Activated CD8-positive, alpha-beta memory T cell treated with anti-CD3 and anti-CD28 coated beads, Interleukin-2, amount 50 U/mL, for 1 hour (primary cell): ENCODE measurements at regions not wholly inside any gene's neighbourhood (a gene's known extent, or its start where the extent isn't known, plus 50 kb on each side); places are given as distances from the start of the nearest gene placed in this dataset.

Experiments
- DNase-seq: peaks from one replicate; pipeline ENCODE4 v3.0.0-alpha.2; 2020; ENCODE audit errors: extremely low read depth

DNA sequence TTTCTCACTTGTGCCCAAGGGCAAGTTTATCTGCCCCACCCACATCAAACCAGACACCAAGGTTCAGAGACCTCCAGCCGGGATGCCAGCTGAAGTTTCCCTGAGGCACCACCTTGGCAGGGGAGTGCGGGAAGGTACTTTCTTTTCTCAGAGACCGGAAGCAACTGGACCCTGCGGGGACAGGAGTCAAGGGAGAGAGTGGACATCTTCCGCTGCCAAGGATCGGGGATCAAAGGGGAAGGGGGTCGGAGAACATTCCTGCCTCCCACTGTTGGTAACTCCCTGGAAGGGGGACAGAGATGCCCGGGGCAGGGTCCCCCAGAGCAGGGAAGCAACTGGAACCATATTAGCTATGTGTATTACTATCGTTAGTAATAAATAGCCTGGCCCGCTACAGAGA, 161.8 kb downstream of the DICER1 start:
- no peak for DNase-seq

DNA sequence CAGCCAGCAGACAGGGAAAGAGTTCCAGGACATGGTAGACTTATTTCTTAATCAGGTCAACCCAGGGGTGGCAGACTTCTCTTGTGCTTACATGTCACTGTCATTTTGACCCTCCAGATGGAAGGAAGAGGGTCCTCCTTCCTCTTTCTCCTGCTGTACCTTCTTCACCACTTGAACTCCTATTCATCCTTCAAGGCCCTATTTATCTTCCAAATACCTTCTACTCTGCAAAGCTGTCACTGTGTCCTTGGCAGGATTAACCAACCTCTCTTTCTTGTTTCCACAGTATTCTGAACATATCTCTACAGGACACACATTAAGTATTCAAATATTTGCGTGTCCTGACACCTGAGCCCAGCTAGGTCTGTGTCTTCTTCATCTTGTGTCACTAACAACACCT, 163.1 kb downstream of the DICER1 start:
- DNase-seq = no peak

DNA sequence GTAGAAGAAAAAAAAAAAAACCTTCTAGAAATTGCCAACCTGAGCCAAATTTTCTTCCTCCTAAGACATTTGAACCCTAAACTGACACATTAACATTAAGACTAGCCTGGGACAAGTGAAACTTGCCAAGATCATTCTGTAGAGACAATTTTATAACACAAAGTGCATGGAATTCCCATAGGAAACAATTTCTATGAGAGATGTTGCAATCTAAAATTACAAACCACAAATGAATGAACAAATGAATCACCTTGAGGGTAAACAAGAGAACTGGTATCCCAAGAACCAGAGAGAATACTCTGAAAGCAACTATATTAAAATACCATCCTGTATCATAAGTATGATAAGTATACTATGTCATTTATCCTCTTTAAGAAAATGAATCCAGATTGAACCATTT, 165.3 kb downstream of the DICER1 start:
- DNase-seq = no peak

DNA sequence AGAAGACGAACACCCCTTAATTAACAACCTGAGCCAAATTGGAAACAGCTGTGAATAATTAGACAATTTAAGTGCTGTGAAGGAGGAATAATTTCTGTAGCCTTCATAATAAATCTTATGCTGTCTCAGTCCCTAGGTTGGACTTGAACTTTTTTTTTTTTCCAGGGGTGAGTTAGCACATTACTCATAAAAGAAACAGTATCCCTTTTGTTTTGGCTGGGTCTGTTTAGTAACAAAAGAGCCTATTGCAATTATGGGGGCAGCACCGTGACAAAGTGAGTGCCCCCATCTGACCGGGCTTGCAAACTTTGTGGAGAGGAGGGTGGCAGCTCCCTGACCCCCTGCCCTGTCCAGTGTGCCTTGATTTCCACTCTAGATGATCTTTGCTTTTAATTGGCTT, 167.4 kb downstream of the DICER1 start:
- no peak for DNase-seq

DNA sequence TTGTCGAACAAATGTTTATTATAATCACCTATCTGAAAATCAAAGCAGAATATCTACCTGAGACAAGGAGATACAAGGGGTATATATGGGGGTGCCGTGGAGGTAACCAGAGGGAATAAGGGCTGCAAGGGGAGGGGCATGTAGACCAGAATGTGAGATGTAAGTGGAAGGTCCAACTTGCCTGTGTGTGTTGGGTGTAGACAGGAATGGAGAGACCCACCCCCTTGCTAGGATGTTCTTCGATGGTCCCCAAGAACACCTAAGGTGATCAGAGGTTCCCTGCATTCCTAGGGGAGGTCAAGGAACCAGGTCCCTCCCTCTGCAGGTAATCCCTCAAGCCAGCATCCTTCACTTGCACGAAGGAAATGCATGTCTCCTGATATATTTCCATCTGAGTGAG, 167.9 kb downstream of the DICER1 start:
- no peak for DNase-seq

DNA sequence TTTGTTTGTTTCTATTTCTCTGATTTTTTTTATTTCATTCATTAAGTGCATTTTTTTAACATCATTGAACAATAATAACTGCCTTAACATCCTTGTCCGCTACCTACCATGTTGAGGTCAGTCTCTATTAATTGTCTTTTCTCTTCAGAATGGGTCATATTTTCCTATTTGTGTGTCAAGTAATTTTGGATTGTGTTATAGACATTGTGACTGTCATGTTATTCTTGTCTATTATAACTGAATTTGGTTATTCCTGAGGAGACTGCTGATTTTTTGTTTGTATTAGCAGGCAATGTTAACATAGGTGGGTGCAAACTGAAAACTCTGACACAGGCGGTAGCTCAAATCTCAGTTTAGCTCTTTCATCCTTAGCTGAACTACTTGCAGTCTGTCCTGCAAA, 169.9 kb downstream of the DICER1 start:
- no peak for DNase-seq

DNA sequence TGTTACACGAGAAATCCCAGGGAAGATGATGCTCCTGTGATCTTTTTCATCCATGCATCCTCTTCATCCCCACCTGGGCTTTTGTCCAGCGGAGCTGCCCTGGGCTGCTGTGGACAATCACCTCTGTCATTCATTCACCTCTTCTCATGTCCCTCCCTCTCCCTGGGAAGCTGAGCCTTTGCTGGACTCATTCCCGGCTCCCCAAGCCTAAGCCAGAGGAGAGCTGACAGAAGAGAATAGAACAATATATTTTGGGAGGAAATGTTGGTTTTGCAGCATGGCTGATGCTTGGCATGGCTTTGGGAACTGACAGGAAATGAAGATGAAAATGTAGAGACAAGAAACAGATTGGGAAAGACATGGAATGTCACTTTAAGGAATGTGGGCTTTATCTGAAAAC, 177.4 kb downstream of the DICER1 start:
- DNase-seq = no peak

DNA sequence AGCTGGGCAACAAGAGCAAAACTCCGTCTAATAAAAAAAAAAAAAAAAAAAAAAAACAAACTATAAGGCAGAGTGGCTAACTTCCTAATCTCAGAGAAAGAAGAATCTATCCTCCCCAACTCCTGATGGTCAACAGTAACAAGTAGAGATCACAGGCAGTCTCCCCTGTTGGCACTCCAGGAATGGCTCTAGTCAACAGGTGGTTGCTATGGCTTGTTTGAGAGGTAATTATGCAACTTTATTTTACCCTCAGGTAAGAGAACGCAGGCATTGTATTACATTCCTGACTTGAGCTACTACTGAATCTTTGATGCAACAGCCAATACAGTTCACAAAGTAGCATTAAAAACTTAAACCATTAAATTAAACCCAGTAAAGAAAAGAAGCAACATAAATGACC, 180.3 kb downstream of the DICER1 start:
- DNase-seq = no peak

DNA sequence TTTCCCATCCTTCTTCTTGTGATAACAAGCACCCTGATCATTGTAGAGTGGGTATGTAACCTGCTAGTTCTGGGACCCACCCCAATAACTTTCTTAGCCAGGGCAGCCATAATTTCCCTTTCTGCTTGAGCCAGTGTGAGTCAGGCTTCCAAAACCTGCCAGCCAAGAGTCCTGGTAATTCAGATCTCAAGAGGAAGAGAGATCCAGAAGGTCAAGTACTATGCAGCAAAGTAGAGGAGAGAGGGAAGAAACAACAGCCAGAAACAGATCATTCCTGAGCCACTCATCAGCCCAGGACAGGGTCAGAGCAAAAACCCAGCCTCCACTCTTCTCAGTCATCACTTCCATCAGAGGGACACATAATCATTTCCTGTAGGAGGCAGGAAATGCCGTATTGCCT, 182.0 kb downstream of the DICER1 start:
- DNase-seq = no peak

DNA sequence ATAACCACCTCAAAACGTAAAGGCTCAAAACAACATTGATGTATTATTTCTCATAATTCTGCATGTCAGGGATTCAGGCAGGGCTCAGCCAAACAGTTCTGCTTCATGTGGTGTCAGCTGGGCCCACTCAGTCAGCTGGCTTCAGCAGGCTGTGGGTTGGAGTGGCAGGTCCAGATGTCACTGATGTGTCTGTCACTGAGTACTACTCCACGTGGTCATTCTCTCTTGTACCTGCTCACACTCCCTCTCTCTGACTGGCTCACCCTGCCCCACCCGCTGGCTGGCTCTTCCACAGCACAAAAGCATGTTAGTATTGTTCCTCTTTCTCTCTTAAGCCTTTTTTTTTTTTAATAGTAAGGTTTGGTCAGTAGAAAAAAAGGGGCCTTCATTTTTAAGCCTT, 182.4 kb downstream of the DICER1 start:
- DNase-seq = no peak

DNA sequence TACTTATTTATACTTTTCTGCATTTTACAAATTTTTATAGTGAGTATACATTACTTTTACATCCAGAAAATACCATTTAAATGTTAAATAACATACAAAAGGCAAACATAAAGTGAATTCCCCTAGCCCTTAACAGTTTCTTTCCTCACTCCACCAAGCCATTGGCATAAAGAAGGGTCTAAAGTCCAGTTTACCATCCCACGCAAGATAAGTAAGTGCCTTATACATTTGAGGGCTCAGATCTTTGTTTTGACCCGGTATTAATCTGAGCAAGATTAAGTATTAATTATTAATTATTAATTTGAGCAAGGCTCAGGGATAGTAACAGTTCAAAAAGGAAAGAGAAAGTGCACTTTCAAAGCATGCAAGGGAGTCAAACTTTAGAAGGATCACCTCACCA, 182.9 kb downstream of the DICER1 start:
- DNase-seq = no peak

DNA sequence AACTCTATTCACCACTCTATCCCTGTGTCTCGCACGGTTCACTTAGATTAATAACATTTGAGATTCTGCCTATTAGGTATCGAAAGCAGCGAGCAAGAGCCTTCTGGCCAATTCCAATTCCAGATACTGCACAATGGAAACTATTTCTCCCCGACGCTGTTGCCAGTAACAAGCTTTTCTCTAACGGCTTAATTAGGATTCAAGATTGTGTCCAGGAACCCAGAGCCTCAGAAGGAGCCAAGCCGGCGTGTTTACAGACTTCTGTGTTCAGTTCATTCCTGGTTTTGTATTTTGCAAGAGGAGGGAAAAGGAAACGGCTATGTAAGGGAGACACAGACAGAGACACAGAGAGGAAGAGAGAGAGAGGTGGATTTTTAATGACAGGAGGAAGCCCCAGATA, 185.6 kb downstream of the DICER1 start:
- no peak for DNase-seq

DNA sequence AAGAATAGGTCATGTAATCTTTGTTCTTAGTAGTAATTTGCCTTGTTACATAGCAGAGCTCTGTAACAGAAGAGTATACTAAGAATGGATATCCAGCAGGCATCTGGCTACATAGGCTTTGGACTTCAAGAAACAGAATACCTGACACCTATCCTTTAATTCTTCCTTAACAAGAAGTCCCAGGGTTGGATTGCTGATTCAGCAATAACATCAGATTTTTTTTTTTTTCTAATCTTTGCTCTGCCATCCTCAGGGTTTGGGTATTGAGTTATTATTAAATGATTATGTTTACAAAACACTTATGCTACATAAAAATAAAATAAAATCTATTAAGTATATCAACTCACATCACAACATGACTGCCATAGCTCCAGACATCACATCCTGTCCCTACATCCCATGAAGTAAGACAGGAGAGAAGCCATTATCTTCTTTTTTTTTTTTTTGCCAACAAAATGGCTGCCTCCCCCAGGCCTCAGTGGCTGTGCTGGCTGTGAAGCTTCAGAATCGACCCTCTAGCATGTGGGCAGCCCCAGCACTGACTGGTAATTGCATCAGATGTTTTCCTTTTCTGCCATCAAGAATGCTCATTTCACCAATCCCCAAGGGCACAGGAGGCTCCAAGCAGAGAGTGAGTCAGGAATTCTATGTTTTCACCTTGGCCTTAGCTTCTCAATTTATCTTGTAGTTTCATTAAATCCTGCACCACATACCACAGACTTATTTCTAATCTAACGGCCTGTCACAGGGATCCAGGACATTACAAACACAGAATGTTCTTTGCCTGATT, 186.2 kb downstream of the DICER1 start:
- DNase-seq = no peak

DNA sequence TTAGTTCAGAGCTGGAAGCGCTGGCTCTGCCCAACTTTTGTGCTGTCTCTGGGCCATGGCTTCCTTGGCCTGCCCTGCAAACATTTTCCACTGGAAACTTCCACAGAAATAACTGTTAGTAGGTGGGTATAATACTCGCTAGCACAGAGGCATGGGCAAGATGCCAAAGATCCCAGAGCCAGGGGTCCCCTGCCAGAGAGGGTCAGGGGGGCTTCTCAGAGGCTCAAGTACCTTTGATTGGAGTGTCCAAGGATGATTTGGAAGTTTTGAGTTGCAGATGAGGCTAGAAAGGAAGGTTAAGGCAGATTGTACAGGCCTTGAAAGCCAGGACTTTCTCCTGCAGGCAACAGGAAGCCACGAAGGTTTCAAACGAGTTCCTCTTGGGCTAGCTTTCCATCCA, 187.6 kb downstream of the DICER1 start:
- DNase-seq = no peak

DNA sequence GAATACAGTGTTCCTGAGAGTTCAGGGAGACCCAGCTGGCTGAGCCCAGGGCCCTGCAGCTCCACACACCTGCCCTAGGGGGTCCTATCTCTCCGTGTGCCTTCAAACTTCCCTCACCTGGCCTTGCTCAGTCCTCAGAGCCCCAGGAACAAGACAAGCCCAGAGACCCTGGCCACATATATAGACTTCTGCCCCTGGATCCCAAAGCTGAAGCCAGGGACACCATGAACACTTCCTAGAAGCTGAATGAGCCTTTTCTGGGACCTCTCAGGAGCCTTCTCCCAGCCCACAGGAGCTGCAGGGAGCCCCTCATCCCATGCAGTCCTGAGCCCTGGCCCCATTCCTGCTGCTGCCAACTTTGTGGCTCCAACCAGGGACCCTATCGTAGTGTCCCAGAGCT, 190.5 kb downstream of the DICER1 start:
- no peak for DNase-seq

DNA sequence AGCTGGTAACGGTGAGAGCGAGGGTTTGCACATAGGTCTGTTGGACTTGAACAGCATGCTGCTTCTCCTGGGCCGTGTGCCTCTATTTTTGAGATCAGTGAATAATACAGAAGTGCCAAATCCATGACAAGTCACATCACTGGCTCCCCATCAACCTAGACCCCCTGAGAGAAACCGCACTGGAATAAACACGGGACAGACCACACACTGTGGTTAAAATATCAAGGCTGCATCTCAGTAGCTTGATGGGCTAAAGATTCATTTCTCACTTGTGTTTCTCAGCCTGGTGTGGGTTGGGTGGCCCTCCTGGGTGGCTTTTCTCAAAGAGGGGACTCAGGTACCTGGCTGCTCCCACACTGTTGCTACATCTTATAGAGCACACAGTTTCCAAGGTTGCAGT, 191.0 kb downstream of the DICER1 start:
- no peak for DNase-seq

DNA sequence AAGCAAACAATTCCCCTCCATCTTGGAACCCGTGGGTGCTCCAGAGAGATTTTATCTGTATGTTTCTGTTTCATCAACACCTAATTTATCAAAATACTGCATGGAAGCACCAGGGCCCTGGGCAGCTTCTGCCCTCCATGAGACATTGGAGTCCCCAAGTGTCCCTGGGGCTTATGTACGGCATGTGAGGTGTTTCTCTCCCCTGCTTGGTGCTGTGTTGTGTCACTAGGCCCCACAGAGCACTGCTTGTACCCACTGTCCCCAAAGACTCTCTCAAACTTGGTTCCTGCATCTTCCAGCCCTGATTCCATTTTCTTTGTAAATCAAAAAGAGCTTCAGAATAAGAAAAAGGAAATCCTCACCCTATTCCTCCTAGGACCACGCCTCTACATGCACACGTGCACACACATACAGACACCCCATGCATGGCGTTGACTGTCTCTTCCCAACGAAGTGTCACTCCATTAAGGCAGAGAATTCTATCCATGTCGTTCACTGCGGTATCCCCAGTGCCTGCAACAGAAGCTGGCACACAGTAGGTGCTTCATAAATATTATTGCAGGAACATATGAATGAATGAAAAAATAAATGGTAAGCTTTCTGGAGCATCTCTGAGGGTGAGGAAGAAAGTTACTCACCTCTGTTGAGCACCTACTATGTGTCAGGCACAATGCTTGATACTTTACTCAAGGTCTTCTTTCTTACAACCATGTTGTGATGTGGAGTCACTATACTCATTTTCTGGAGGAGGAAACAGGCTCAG, 191.6 kb downstream of the DICER1 start:
- no peak for DNase-seq

DNA sequence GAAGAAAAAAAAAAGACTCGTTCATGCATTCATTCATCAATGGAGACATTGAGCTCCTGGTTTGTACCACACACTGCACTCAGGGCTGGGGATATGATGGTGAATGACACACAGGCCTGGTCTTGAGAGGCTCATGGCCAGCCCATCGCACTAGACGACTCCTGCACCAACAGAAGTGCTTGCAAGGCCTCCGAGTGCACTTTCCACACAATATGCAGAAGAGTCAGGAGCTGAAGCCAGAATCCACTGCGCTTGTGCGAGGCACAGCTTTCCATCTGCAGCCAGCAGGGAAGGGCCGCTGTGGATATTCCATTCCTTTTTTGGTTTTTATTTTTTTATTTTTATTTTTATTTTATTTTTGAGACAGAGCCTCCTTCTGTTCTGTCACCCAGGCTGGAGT, 192.4 kb downstream of the DICER1 start:
- no peak for DNase-seq

DNA sequence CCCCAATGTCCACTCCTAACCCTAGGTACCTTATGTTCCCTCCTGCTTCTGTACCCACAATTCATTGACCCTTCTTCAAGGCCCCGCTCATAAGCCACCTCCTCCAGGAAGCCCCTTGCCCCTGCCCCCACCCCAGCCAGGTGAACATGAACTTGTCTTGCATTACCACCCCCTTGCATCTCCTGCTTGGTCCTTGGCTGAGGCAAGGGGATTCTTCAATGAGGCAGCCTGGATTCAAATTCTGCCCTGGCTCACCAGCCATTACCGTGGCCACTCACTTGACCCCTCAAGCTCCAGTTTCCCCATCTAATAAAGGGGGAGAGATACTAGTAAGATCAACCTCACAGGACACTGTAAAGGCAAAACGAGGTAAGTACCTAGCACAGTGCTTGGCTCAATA, 193.1 kb downstream of the DICER1 start:
- no peak for DNase-seq

DNA sequence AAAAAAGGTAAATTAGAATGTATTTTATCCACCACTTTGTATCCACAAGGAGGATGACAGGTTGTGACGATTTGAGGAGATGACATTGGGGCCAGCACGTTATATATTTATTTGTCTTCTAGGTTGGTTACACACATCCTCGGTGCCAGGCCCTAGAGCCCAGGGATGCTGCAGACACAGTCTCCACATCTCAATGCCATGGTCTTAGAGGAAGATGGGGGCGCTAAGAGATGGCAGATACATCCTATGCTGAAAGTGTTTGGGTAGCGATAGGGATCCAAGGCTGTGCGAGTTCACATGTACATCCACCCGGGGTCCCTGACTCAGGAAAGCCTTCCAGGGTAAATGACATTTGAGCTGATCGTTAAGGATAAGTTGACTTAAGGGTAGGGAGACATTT, 193.1 kb upstream of the GSC start:
- no peak for DNase-seq

DNA sequence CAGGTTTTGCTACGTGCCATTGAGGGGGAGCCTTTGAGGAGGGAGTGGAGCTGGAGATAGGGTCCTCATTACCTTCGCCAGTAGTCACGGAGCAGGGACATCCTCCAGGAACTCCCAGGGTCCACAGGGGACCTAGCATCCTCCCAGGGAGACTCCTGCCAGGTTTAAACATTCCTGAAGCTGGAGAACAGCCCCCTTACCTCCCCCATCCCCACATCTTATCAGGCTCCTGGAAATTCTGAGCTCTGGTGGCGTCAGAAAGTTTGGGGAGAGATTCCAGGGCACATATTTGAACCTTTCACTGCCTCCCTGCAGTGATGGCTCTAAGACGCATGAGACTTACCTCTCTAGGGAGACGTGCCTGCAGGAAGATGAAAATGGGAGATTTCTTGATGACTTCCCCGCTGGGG, 192.3 kb upstream of the GSC start:
- DNase-seq = no peak

DNA sequence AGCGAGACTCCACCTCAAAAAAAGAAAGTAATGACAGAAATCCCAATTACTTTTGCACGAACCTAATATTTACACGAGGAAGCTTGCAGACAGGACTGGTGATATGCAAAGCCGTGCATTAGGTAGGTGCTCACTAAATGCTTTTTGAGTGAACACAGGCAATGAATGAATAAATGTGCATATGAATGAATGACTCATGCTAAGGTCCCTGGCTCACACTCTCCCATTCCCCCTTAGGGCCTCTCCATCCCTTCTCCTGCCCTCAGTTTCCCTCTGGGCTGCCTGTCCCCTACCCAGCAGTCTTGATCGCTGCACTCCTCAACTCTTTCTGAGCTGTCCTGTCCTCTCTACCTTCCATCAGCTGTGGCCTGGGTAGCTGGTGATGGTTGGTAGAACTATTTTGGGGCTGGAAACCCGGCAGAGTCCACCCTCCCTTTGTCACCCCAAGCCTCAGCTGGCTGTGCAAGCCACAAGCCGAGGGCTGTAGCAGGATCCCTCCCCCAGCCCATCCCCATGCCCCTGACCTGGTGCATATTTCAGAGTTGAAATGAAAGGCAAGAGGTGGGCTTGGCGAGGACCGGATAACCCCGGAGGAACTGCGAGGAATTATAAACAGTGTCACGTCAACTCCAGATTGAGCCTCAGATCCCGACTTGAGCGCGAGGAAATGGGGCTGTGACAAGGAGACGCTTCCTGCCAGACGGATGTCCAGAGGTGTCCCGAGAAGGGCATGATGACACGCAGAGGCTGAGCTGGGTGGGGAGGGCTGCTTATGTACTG, 191.7 kb upstream of the GSC start:
- no peak for DNase-seq
